Mammary epithelial cell (primary cell): ENCODE measurements at regions not wholly inside any gene's neighbourhood (a gene's known extent, or its start where the extent isn't known, plus 50 kb on each side); places are given as distances from the start of the nearest gene placed in this dataset.

Source experiments
- CTCF ChIP-seq, 2 donors: IDR thresholded peaks in 1 of 2; conservative IDR thresholded peaks in 1 of 2; 2 replicates each; pipeline ENCODE4 v1.5.1; 2011 to 2012; ENCODE audit warnings: inconsistent platforms in 2 of 2, low read length in 2 of 2, mild to moderate bottlenecking in 2 of 2, control low read depth in 1 of 2, low read depth in 1 of 2; ENCODE audit not compliant: insufficient read depth in 1 of 2; ENCODE audit errors: extremely low read depth in 1 of 2
- EZH2 ChIP-seq: IDR thresholded peaks from 2 replicates; pipeline ENCODE4 v1.6.1; 2012; ENCODE audit warnings: low read length, inconsistent platforms, borderline replicate concordance

DNA sequence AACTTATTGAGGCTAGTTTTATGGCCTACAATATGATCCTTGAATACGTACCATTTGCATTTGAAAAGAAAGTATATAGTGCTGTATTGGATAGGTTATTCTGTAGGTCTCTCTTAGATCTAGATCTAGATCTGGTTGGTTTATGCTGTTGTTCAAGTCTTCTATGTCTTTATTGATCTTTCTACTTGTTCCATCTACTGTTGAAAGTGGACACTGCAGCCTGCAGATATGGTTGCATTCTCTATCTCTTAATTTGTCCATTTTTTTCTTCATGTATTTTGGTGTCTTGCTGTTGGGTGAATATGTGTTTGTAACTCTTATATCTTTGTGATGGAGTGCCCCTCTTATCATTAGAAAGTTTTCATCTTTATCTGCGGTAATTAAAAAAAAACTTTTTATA, 139.4 kb upstream of the PCDH15 start:
- TF ChIP-seq CTCF (conservative IDR thresholded peaks at IDR 0.05 in 1 of 2, IDR thresholded peaks at IDR 0.05 in 1 of 2; ENCODE audit: extremely low read depth in 1 of 2, insufficient read depth in 1 of 2, low read depth in 1 of 2, low read length in 2 of 2) (peak in 1 of 2 donors; percentile 32), EZH2 (no peak)
